ENCODE measurements at regions not wholly inside any gene's neighbourhood (a gene's known extent, or its start where the extent isn't known, plus 50 kb on each side); places are given as distances from the start of the nearest gene placed in this dataset.

DNA sequence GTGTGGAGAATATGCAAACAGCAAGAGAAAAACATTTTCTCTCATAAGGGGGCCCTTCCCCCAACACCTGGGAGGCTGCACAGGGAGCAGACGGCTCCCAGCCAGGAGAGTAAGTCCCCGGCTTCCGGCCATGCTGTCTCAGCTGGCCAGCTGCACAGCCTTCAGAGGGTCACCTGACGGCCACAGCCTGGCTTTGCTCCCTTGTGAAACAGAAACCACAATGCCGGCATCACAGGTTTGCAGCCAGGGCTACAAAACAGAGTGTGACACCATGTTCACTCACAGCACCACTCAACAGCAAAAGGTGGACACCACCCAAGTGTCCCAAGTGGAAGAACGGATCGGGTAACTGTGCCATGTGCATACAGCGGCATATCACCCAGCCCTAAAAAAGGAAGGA, 86.9 kb upstream of the GPC1 start:
- TF ChIP-seq CTCF (IDR thresholded peaks at IDR 0.05) (no peak), ZFX (IDR thresholded peaks at IDR 0.05; ENCODE audit: borderline replicate concordance) (no peak)

Data from 22Rv1 (cell line).